Activated CD8-positive, alpha-beta T cell treated with anti-CD3 and anti-CD28 coated beads for 36 hours (primary cell): ENCODE measurements at regions not wholly inside any gene's neighbourhood (a gene's known extent, or its start where the extent isn't known, plus 50 kb on each side); places are given as distances from the start of the nearest gene placed in this dataset.
"Not testable (repeated sequence)": the region's sequence is repeated elsewhere in the genome, so short reads cannot be mapped to it uniquely, and the experiment has no call there.

ENCODE experiments used
- ATAC-seq: fragments of 200-7000 bp; cut with Tn5 transposase; one replicate; pipeline ENCODE4 v1.10.0; 2021; ENCODE audit warnings: mild to moderate bottlenecking, moderate library complexity
- CTCF ChIA-PET: fragments of 350-600 bp; sonication (Branson Sonifier 250); formaldehyde crosslinking; loops from one replicate; lab custom pipeline; 2021; ENCODE audit warnings: antibody characterized with exemption; lab: Charles Lee
- POLR2A ChIA-PET: fragments of 350-600 bp; sonication (Branson Sonifier 250); formaldehyde crosslinking; loops from one replicate; lab custom pipeline; 2021; ENCODE audit warnings: antibody characterized with exemption; lab: Charles Lee
- DNase-seq: peaks from one replicate; pipeline ENCODE4 v3.0.0-alpha.2; 2020
- H3K27ac Mint-ChIP-seq: one replicate; pipeline ENCODE4 v1.8.0; 2021; ENCODE audit warnings: mild to moderate bottlenecking, mixed read lengths
- H3K27me3 Mint-ChIP-seq: one replicate; pipeline ENCODE4 v1.8.0; 2021; ENCODE audit warnings: mixed read lengths
- H3K36me3 Mint-ChIP-seq: one replicate; pipeline ENCODE4 v1.8.0; 2021; ENCODE audit warnings: low read depth, mixed read lengths
- H3K4me1 Mint-ChIP-seq: one replicate; pipeline ENCODE4 v1.8.0; 2021; ENCODE audit warnings: low read depth, mixed read lengths
- H3K4me3 Mint-ChIP-seq: one replicate; pipeline ENCODE4 v1.8.0; 2021; ENCODE audit warnings: mild to moderate bottlenecking, moderate library complexity, mixed read lengths
- H3K9me3 Mint-ChIP-seq: one replicate; pipeline ENCODE4 v1.8.0; 2021; ENCODE audit warnings: mixed read lengths
- CTCF ChIP-seq: fragments of 200-600 bp; IDR thresholded peaks from one replicate; pipeline ENCODE4 v1.8.0; 2022; ENCODE audit warnings: antibody characterized with exemption, mild to moderate bottlenecking
- intact Hi-C: fragments of 100-400 bp; cut with micrococcal nuclease; formaldehyde crosslinking; loops from one replicate; pipeline ENCODE4 v1.10.0; 2022

- intact Hi-C loops = no loop called here
- no peaks in the 10 kb centered on the region for H3K27me3 Mint-ChIP-seq
Measured at GRCh38 chr4:164252286-164252685, 501.6 kb upstream of the SMIM31 start.

GRCh38 chr4:164261831-164262230, 492.1 kb upstream of the SMIM31 start:
- Mint-ChIP-seq H3K9me3 (no peaks in the 10 kb centered on the region), H3K27ac (no peak overlapping the region), H3K4me1 (no peaks in the 10 kb centered on the region), H3K4me3 (no peak overlapping the region), H3K36me3 (no peaks in the 10 kb centered on the region), H3K27me3 (no peaks in the 10 kb centered on the region)
- intact Hi-C loops = no loop called here
- ATAC-seq (no peak), DNase-seq (no peak)
- CTCF ChIA-PET = no interaction called here
- POLR2A ChIA-PET = no interaction called here
- no peak for TF ChIP-seq CTCF

More at GRCh38 chr4:164252286-164252685, 501.6 kb upstream of the SMIM31 start:
- DNase-seq (no peak), ATAC-seq (no peak)
- POLR2A ChIA-PET = no interaction called here
- Mint-ChIP-seq H3K27ac (no peak overlapping the region), H3K36me3 (no peaks in the 10 kb centered on the region), H3K4me3 (no peak overlapping the region), H3K4me1 (no peaks in the 10 kb centered on the region), H3K9me3 (no peaks in the 10 kb centered on the region)
- CTCF ChIA-PET = no interaction called here
- no peak for TF ChIP-seq CTCF

GRCh38 chr4:164262508-164262907, 491.4 kb upstream of the SMIM31 start:
- intact Hi-C loops, H3K36me3 Mint-ChIP-seq, CTCF ChIA-PET, DNase-seq, H3K27ac Mint-ChIP-seq, H3K9me3 Mint-ChIP-seq, H3K4me3 Mint-ChIP-seq, H3K27me3 Mint-ChIP-seq, H3K4me1 Mint-ChIP-seq, ATAC-seq, POLR2A ChIA-PET: not testable (repeated sequence)

GRCh38 chr4:164277414-164277813, 476.5 kb upstream of the SMIM31 start:
- POLR2A ChIA-PET, H3K4me1 Mint-ChIP-seq, intact Hi-C loops, H3K27me3 Mint-ChIP-seq, H3K4me3 Mint-ChIP-seq, CTCF ChIA-PET, ATAC-seq, DNase-seq, H3K27ac Mint-ChIP-seq, H3K9me3 Mint-ChIP-seq, H3K36me3 Mint-ChIP-seq: not testable (repeated sequence)

GRCh38 chr4:164287173-164287572, 466.8 kb upstream of the SMIM31 start:
- H3K27me3 Mint-ChIP-seq = no peaks in the 10 kb centered on the region
- H3K9me3 Mint-ChIP-seq = peaks cover 2% of the 10 kb centered on the region
- ChIA-PET CTCF (no interaction called here), POLR2A (no interaction called here)
- H3K4me3 Mint-ChIP-seq = no peak overlapping the region
- no peaks in the 10 kb centered on the region for H3K36me3 Mint-ChIP-seq
- intact Hi-C loops = no loop called here
- ATAC-seq (no peak), DNase-seq (no peak)
- H3K4me1 Mint-ChIP-seq = no peaks in the 10 kb centered on the region
- H3K27ac Mint-ChIP-seq = no peak overlapping the region
- TF ChIP-seq CTCF = no peak

- TF ChIP-seq CTCF = no peak
- Mint-ChIP-seq H3K9me3 (peaks cover 2% of the 10 kb centered on the region), H3K4me1 (no peaks in the 10 kb centered on the region), H3K27ac (no peak overlapping the region), H3K4me3 (no peak overlapping the region), H3K36me3 (no peaks in the 10 kb centered on the region), H3K27me3 (no peaks in the 10 kb centered on the region)
- POLR2A ChIA-PET = no interaction called here
- intact Hi-C loops = no loop called here
- ATAC-seq = no peak
- no peak for DNase-seq
- CTCF ChIA-PET = no interaction called here
Measured at GRCh38 chr4:164288578-164288977, 465.4 kb upstream of the SMIM31 start.
